ENCODE measurements at regions not wholly inside any gene's neighbourhood (a gene's known extent, or its start where the extent isn't known, plus 50 kb on each side); places are given as distances from the start of the nearest gene placed in this dataset.

- POLR2A ChIA-PET (ENCODE audit: low non-redundant PET), result no interaction called here
- CTCF ChIA-PET, result no interaction called here
- H3K27ac ChIP-seq, result no peak overlapping the region
- TF ChIP-seq CTCF (conservative IDR thresholded peaks at IDR 0.05; ENCODE audit: low read depth), result no peak
- DNase-seq (ENCODE audit: low spot score), result no peak
These were observed 212.5 kb upstream of the XYLT1 start for GRCh38 chr16:17683281-17683680.

GRCh38 chr16:17676171-17676570, 205.4 kb upstream of the XYLT1 start:
- ChIA-PET CTCF (no interaction called here), POLR2A (ENCODE audit: low non-redundant PET) (no interaction called here)
- no peak for TF ChIP-seq CTCF (conservative IDR thresholded peaks at IDR 0.05; ENCODE audit: low read depth)
- no peak for DNase-seq (ENCODE audit: low spot score)
- H3K27ac ChIP-seq, result no peak overlapping the region

GRCh38 chr16:17668386-17668785, 197.6 kb upstream of the XYLT1 start:
- no peak for TF ChIP-seq CTCF (conservative IDR thresholded peaks at IDR 0.05; ENCODE audit: low read depth)
- ChIA-PET POLR2A (ENCODE audit: low non-redundant PET) (no interaction called here), CTCF (no interaction called here)
- DNase-seq (ENCODE audit: low spot score), result no peak
- H3K27ac ChIP-seq, result no peak overlapping the region

GRCh38 chr16:17666293-17666692, 195.5 kb upstream of the XYLT1 start:
- no peak for TF ChIP-seq CTCF (conservative IDR thresholded peaks at IDR 0.05; ENCODE audit: low read depth)
- POLR2A ChIA-PET (ENCODE audit: low non-redundant PET), result no interaction called here
- CTCF ChIA-PET, result interaction anchor here (0.7 kb wide), 1 partner anchor 180 kb away, joined by 5 read pairs; no protein-coding TSS in a partner anchor
- no peak for DNase-seq (ENCODE audit: low spot score)
- H3K27ac ChIP-seq, result no peak overlapping the region

- ChIA-PET POLR2A (ENCODE audit: low non-redundant PET) (no interaction called here), CTCF (interaction anchor here (0.7 to 1.3 kb wide), 2 partner anchors 37 to 182 kb away, joined by 3 read pairs; no protein-coding TSS in a partner anchor)
- no peak for DNase-seq (ENCODE audit: low spot score)
- no peak for TF ChIP-seq CTCF (conservative IDR thresholded peaks at IDR 0.05; ENCODE audit: low read depth)
- no peak overlapping the region for H3K27ac ChIP-seq
These were observed 188.1 kb upstream of the XYLT1 start for GRCh38 chr16:17658881-17659280.

GRCh38 chr16:17657045-17657444, 186.3 kb upstream of the XYLT1 start:
- no peak for TF ChIP-seq CTCF (conservative IDR thresholded peaks at IDR 0.05; ENCODE audit: low read depth)
- DNase-seq (ENCODE audit: low spot score), result no peak
- CTCF ChIA-PET, result no interaction called here
- POLR2A ChIA-PET (ENCODE audit: low non-redundant PET), result no interaction called here
- no peak overlapping the region for H3K27ac ChIP-seq

GRCh38 chr16:17654571-17654970, 183.8 kb upstream of the XYLT1 start:
- POLR2A ChIA-PET (ENCODE audit: low non-redundant PET), result no interaction called here
- TF ChIP-seq CTCF (conservative IDR thresholded peaks at IDR 0.05; ENCODE audit: low read depth), result no peak
- no peak overlapping the region for H3K27ac ChIP-seq
- DNase-seq (ENCODE audit: low spot score), result no peak
- CTCF ChIA-PET, result no interaction called here

Measured in RWPE1 (cell line).